ENCODE measurements at regions not wholly inside any gene's neighbourhood (a gene's known extent, or its start where the extent isn't known, plus 50 kb on each side); places are given as distances from the start of the nearest gene placed in this dataset.

- TF ChIP-seq CTCF (IDR thresholded peaks at IDR 0.05) (no peak), EP300 (IDR thresholded peaks at IDR 0.05) (no peak)
Observed at GRCh38 chr10:109504401-109504800, 418.9 kb downstream of the XPNPEP1 start.

Measured in ovary (tissue), 3 donors.